ENCODE measurements at regions not wholly inside any gene's neighbourhood (a gene's known extent, or its start where the extent isn't known, plus 50 kb on each side); places are given as distances from the start of the nearest gene placed in this dataset.

GRCh38 chr12:73817161-73817560 is 720.5 kb upstream of the ATXN7L3B start:
- no peak overlapping the region for H3K9ac ChIP-seq (ENCODE audit: low read length)
- H3K79me2 ChIP-seq (ENCODE audit: insufficient read depth, low read length): no peaks in the 10 kb centered on the region
- no peaks in the 10 kb centered on the region for H3F3A ChIP-seq (ENCODE audit: insufficient read depth, low read length)
- H3K4me2 ChIP-seq (ENCODE audit: low read length): no peak overlapping the region
- H2AFZ ChIP-seq (ENCODE audit: low read length): no peak overlapping the region
- no peaks in the 10 kb centered on the region for H3K4me1 ChIP-seq (ENCODE audit: insufficient read depth, low read length, severe bottlenecking)
- no peaks in the 10 kb centered on the region for H3K27me3 ChIP-seq (ENCODE audit: insufficient read depth, low read length)
- no peaks in the 10 kb centered on the region for H3K36me3 ChIP-seq (ENCODE audit: insufficient read depth, low read length)
- H4K20me1 ChIP-seq (ENCODE audit: insufficient read depth, low read length): no peaks in the 10 kb centered on the region
- H3K9me2 ChIP-seq (ENCODE audit: low read depth, low read length): no peaks in the 10 kb centered on the region
- no peak overlapping the region for H3K4me3 ChIP-seq (ENCODE audit: low read depth, low read length, poor library complexity, severe bottlenecking)
- no peak for TF ChIP-seq EZH2 (IDR thresholded peaks at IDR 0.05; ENCODE audit: borderline replicate concordance, low read length)
- H3K9me3 ChIP-seq (ENCODE audit: low read length): no peaks in the 10 kb centered on the region
- H3K27ac ChIP-seq (ENCODE audit: low read depth, low read length, poor library complexity, severe bottlenecking): no peak overlapping the region

- Histone ChIP-seq H3F3A (ENCODE audit: insufficient read depth, low read length) (no peaks in the 10 kb centered on the region), H2AFZ (ENCODE audit: low read length) (no peak overlapping the region), H3K27me3 (ENCODE audit: insufficient read depth, low read length) (no peaks in the 10 kb centered on the region), H3K79me2 (ENCODE audit: insufficient read depth, low read length) (no peaks in the 10 kb centered on the region), H3K4me2 (ENCODE audit: low read length) (no peak overlapping the region), H3K9ac (ENCODE audit: low read length) (no peak overlapping the region), H3K27ac (ENCODE audit: low read depth, low read length, poor library complexity, severe bottlenecking) (no peak overlapping the region), H3K4me3 (ENCODE audit: low read depth, low read length, poor library complexity, severe bottlenecking) (no peak overlapping the region), H3K9me2 (ENCODE audit: low read depth, low read length) (no peaks in the 10 kb centered on the region), H3K36me3 (ENCODE audit: insufficient read depth, low read length) (no peaks in the 10 kb centered on the region), H3K9me3 (ENCODE audit: low read length) (no peaks in the 10 kb centered on the region), H3K4me1 (ENCODE audit: insufficient read depth, low read length, severe bottlenecking) (no peaks in the 10 kb centered on the region), H4K20me1 (ENCODE audit: insufficient read depth, low read length) (no peaks in the 10 kb centered on the region)
- no peak for TF ChIP-seq EZH2 (IDR thresholded peaks at IDR 0.05; ENCODE audit: borderline replicate concordance, low read length)
Measured at GRCh38 chr12:73833746-73834145, 703.9 kb upstream of the ATXN7L3B start.

GRCh38 chr12:73841963-73842362 is 695.7 kb upstream of the ATXN7L3B start:
- no peaks in the 10 kb centered on the region for H3F3A ChIP-seq (ENCODE audit: insufficient read depth, low read length)
- TF ChIP-seq EZH2 (IDR thresholded peaks at IDR 0.05; ENCODE audit: borderline replicate concordance, low read length): no peak
- no peak for TF ChIP-seq CTCF (IDR thresholded peaks at IDR 0.05; ENCODE audit: low read length)
- H4K20me1 ChIP-seq (ENCODE audit: insufficient read depth, low read length): no peaks in the 10 kb centered on the region
- no peaks in the 10 kb centered on the region for H3K36me3 ChIP-seq (ENCODE audit: insufficient read depth, low read length)
- no peaks in the 10 kb centered on the region for H3K4me1 ChIP-seq (ENCODE audit: insufficient read depth, low read length, severe bottlenecking)
- H3K9me3 ChIP-seq (ENCODE audit: low read length): no peaks in the 10 kb centered on the region
- H3K9me2 ChIP-seq (ENCODE audit: low read depth, low read length): no peaks in the 10 kb centered on the region
- no peaks in the 10 kb centered on the region for H3K79me2 ChIP-seq (ENCODE audit: insufficient read depth, low read length)
- no peaks in the 10 kb centered on the region for H3K27me3 ChIP-seq (ENCODE audit: insufficient read depth, low read length)
- H3K9ac ChIP-seq (ENCODE audit: low read length): no peak overlapping the region
- H3K27ac ChIP-seq (ENCODE audit: low read depth, low read length, poor library complexity, severe bottlenecking): no peak overlapping the region
- H3K4me3 ChIP-seq (ENCODE audit: low read depth, low read length, poor library complexity, severe bottlenecking): no peak overlapping the region
- H3K4me2 ChIP-seq (ENCODE audit: low read length): no peak overlapping the region
- no peak overlapping the region for H2AFZ ChIP-seq (ENCODE audit: low read length)

GRCh38 chr12:73863546-73863945 is 674.1 kb upstream of the ATXN7L3B start:
- H3K27ac ChIP-seq (ENCODE audit: low read depth, low read length, poor library complexity, severe bottlenecking): no peak overlapping the region
- no peaks in the 10 kb centered on the region for H3F3A ChIP-seq (ENCODE audit: insufficient read depth, low read length)
- no peak overlapping the region for H3K9ac ChIP-seq (ENCODE audit: low read length)
- H3K4me2 ChIP-seq (ENCODE audit: low read length): no peak overlapping the region
- no peak overlapping the region for H2AFZ ChIP-seq (ENCODE audit: low read length)
- H3K79me2 ChIP-seq (ENCODE audit: insufficient read depth, low read length): no peaks in the 10 kb centered on the region
- TF ChIP-seq EZH2 (IDR thresholded peaks at IDR 0.05; ENCODE audit: borderline replicate concordance, low read length) (no peak), CTCF (IDR thresholded peaks at IDR 0.05; ENCODE audit: low read length) (no peak)
- H3K27me3 ChIP-seq (ENCODE audit: insufficient read depth, low read length): no peaks in the 10 kb centered on the region
- no peaks in the 10 kb centered on the region for H4K20me1 ChIP-seq (ENCODE audit: insufficient read depth, low read length)
- H3K9me2 ChIP-seq (ENCODE audit: low read depth, low read length): no peaks in the 10 kb centered on the region
- no peaks in the 10 kb centered on the region for H3K36me3 ChIP-seq (ENCODE audit: insufficient read depth, low read length)
- no peaks in the 10 kb centered on the region for H3K9me3 ChIP-seq (ENCODE audit: low read length)
- H3K4me3 ChIP-seq (ENCODE audit: low read depth, low read length, poor library complexity, severe bottlenecking): no peak overlapping the region
- H3K4me1 ChIP-seq (ENCODE audit: insufficient read depth, low read length, severe bottlenecking): no peaks in the 10 kb centered on the region

Measured in OCI-LY1 (cell line).